ENCODE measurements at regions not wholly inside any gene's neighbourhood (a gene's known extent, or its start where the extent isn't known, plus 50 kb on each side); places are given as distances from the start of the nearest gene placed in this dataset.

GRCh38 chr9:82572146-82572545 is 490.8 kb downstream of the RASEF start:
- TF ChIP-seq, protein P1, sequence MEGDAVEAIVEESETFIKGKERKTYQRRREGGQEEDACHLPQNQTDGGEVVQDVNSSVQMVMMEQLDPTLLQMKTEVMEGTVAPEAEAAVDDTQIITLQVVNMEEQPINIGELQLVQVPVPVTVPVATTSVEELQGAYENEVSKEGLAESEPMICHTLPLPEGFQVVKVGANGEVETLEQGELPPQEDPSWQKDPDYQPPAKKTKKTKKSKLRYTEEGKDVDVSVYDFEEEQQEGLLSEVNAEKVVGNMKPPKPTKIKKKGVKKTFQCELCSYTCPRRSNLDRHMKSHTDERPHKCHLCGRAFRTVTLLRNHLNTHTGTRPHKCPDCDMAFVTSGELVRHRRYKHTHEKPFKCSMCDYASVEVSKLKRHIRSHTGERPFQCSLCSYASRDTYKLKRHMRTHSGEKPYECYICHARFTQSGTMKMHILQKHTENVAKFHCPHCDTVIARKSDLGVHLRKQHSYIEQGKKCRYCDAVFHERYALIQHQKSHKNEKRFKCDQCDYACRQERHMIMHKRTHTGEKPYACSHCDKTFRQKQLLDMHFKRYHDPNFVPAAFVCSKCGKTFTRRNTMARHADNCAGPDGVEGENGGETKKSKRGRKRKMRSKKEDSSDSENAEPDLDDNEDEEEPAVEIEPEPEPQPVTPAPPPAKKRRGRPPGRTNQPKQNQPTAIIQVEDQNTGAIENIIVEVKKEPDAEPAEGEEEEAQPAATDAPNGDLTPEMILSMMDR (conservative IDR thresholded peaks at IDR 0.05; ENCODE audit: low read depth, low read length) = no peak
- no peak for TF ChIP-seq EZH2 (IDR thresholded peaks at IDR 0.05; ENCODE audit: low read length, unreplicated experiment)
- TF ChIP-seq EZH2phosphoT487 (IDR thresholded peaks at IDR 0.05; ENCODE audit: borderline replicate concordance, low read length) = no peak

Data from PC-3 (cell line).